ENCODE measurements at regions not wholly inside any gene's neighbourhood (a gene's known extent, or its start where the extent isn't known, plus 50 kb on each side); places are given as distances from the start of the nearest gene placed in this dataset.

DNA sequence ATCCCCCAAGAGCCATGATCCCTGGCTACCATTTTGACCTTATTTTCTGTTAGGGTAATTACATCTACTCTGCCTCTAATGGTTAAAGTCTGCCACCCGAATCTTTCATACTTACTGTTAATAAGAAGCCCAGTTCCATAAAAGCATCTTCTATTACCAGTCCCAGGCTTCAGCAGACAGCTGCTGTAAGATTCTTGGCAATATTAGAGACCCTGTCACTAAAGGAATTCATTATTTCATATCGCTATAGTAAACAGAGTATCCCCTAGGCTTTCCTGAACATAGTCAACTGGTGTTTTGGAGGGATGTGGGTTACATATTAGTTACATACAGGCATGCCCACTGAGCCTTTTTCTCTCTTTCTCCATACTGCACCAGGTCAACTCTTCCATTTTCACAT, 608.7 kb upstream of the SEMA6A start:
- TF ChIP-seq, protein P1, sequence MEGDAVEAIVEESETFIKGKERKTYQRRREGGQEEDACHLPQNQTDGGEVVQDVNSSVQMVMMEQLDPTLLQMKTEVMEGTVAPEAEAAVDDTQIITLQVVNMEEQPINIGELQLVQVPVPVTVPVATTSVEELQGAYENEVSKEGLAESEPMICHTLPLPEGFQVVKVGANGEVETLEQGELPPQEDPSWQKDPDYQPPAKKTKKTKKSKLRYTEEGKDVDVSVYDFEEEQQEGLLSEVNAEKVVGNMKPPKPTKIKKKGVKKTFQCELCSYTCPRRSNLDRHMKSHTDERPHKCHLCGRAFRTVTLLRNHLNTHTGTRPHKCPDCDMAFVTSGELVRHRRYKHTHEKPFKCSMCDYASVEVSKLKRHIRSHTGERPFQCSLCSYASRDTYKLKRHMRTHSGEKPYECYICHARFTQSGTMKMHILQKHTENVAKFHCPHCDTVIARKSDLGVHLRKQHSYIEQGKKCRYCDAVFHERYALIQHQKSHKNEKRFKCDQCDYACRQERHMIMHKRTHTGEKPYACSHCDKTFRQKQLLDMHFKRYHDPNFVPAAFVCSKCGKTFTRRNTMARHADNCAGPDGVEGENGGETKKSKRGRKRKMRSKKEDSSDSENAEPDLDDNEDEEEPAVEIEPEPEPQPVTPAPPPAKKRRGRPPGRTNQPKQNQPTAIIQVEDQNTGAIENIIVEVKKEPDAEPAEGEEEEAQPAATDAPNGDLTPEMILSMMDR (IDR thresholded peaks at IDR 0.05), result no peak
- TF ChIP-seq EZH2phosphoT487 (IDR thresholded peaks at IDR 0.05) (no peak), EZH2 (IDR thresholded peaks at IDR 0.05) (no peak)

Measured in neural progenitor cell (in vitro differentiated cells).